NB4 (cell line): ENCODE measurements at regions not wholly inside any gene's neighbourhood (a gene's known extent, or its start where the extent isn't known, plus 50 kb on each side); places are given as distances from the start of the nearest gene placed in this dataset.
"Not testable (repeated sequence)": the region's sequence is repeated elsewhere in the genome, so short reads cannot be mapped to it uniquely, and the experiment has no call there.

Experiments used
- DNase-seq: peaks from one replicate; pipeline ENCODE4 v3.0.0; 2010; ENCODE audit warnings: low read depth
- H3K4me3 ChIP-seq: one replicate; pipeline ENCODE4 v1.5.1; 2011; ENCODE audit warnings: mild to moderate bottlenecking, low read depth, low read length, moderate library complexity
- MYC ChIP-seq: IDR thresholded peaks from 2 replicates; pipeline ENCODE4 v1.6.1; 2011; ENCODE audit warnings: low read depth, low read length
- POLR2A ChIP-seq: IDR thresholded peaks from 2 replicates; pipeline ENCODE4 v1.6.1; 2011; ENCODE audit warnings: mild to moderate bottlenecking; ENCODE audit not compliant: insufficient read length; ENCODE audit errors: extremely low read depth
- TF ChIP-seq, protein P1 (sequence below): IDR thresholded peaks from 2 replicates; pipeline ENCODE4 v1.6.1; 2011; ENCODE audit warnings: low read depth, low read length
- TF ChIP-seq, protein P2 (sequence below): IDR thresholded peaks from one replicate; pipeline ENCODE4 v1.5.1; 2012; ENCODE audit warnings: low read depth, low read length

- TF ChIP-seq, protein P1, sequence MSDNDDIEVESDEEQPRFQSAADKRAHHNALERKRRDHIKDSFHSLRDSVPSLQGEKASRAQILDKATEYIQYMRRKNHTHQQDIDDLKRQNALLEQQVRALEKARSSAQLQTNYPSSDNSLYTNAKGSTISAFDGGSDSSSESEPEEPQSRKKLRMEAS, result no peak
- TF ChIP-seq, protein P2, sequence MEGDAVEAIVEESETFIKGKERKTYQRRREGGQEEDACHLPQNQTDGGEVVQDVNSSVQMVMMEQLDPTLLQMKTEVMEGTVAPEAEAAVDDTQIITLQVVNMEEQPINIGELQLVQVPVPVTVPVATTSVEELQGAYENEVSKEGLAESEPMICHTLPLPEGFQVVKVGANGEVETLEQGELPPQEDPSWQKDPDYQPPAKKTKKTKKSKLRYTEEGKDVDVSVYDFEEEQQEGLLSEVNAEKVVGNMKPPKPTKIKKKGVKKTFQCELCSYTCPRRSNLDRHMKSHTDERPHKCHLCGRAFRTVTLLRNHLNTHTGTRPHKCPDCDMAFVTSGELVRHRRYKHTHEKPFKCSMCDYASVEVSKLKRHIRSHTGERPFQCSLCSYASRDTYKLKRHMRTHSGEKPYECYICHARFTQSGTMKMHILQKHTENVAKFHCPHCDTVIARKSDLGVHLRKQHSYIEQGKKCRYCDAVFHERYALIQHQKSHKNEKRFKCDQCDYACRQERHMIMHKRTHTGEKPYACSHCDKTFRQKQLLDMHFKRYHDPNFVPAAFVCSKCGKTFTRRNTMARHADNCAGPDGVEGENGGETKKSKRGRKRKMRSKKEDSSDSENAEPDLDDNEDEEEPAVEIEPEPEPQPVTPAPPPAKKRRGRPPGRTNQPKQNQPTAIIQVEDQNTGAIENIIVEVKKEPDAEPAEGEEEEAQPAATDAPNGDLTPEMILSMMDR, result no peak
- TF ChIP-seq MYC, result no peak
- no peak for TF ChIP-seq POLR2A
- no peak overlapping the region for H3K4me3 ChIP-seq
- no peak for DNase-seq
Measured at GRCh38 chr3:197406266-197406665, 107.9 kb upstream of the DLG1 start.

- no peak for DNase-seq
- H3K4me3 ChIP-seq, result no peak overlapping the region
- TF ChIP-seq POLR2A (no peak), MYC (no peak)
- TF ChIP-seq, protein P1, result no peak
- TF ChIP-seq, protein P2, result no peak
Measured at GRCh38 chr3:197404754-197405153, 106.3 kb upstream of the DLG1 start.

GRCh38 chr3:197404030-197404429 lies 105.6 kb upstream of the DLG1 start:
- TF ChIP-seq, protein P1, result no peak
- TF ChIP-seq POLR2A (no peak), MYC (no peak)
- TF ChIP-seq, protein P2, result no peak
- no peak for DNase-seq
- no peak overlapping the region for H3K4me3 ChIP-seq

DNA sequence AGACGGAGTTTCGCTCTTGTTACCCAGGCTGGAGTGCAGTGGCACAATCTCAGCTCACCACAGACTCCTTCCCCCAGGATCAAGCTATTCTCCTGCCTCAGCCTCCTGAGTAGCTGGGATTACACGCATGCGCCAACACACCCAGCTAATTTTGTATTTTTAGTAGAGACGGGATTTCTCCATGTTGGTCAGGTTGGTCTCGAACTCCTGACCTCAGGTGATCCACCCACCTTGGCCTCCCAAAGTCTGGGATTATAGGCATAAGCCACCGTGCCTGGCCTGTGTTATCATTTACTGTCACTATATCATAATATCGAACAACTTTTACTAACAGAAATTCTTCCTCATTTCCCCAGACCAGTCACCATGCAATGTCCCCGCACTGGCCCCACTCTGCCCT lies 104.0 kb upstream of the DLG1 start:
- H3K4me3 ChIP-seq, DNase-seq: not testable (repeated sequence)

- no peak for DNase-seq
- TF ChIP-seq, protein P2, result no peak
- no peak for TF ChIP-seq POLR2A
- no peak for TF ChIP-seq MYC
- TF ChIP-seq, protein P1, result no peak
Measured at GRCh38 chr3:197399486-197399885, 101.1 kb upstream of the DLG1 start.

DNA sequence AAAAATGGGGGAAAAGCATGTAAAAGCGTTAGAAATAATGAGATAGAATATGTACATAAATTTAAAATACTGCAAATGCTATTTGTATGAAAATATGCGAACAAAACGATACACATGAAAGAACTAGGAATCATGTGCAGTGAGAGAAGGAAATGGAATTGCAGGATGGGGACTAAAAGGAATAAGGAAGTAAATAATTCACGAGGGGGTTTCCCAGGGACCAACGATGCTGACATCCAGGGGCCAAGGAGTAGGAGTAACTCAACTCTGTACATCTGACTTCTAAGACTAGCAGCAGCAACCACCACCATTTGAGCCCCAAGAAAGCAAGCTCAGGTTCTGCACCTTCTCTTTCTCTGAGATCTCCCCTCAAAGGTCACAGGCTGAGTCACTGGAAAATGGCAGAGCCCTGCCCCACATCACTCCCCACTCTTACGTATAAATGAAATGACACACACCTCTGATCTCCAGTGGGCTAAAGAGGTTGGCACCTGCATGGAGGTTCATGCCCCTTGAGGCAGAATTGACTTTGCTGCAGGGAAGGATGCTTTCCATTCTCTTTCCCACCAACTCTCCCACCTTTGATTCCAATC lies 100.0 kb upstream of the DLG1 start:
- H3K4me3 ChIP-seq, result no peak overlapping the region
- TF ChIP-seq POLR2A (no peak), MYC (no peak)
- TF ChIP-seq, protein P2, result no peak
- TF ChIP-seq, protein P1, result no peak
- no peak for DNase-seq

More at GRCh38 chr3:197399486-197399885, 101.1 kb upstream of the DLG1 start:
- H3K4me3 ChIP-seq, result no peak overlapping the region
